ENCODE measurements at regions not wholly inside any gene's neighbourhood (a gene's known extent, or its start where the extent isn't known, plus 50 kb on each side); places are given as distances from the start of the nearest gene placed in this dataset.

DNA sequence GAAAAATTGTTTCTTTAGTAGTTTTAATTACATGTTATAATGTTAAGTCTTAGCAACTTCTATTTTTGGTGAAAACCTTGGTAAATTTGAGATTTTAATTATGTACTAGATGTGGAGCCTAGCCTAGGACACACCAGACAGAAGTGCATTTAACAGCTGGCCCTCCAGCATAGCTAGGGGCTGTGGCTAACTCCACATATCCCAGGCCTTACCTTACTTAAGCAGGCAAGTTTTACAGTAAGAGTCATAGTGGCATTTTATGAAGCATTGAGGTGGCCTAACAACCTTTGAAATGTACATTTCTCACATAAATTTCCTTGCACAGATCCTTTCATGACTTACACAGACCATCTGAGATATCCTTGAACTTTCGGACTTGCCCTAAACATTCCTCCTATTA lies 71.6 kb upstream of the C4orf54 start:
- in situ Hi-C loops (cut with HindIII; ENCODE audit: low sequenced_read_pairs): no loop called here
- no peak for DNase-seq (ENCODE audit: low read depth, low spot score)
- TF ChIP-seq, protein P1, sequence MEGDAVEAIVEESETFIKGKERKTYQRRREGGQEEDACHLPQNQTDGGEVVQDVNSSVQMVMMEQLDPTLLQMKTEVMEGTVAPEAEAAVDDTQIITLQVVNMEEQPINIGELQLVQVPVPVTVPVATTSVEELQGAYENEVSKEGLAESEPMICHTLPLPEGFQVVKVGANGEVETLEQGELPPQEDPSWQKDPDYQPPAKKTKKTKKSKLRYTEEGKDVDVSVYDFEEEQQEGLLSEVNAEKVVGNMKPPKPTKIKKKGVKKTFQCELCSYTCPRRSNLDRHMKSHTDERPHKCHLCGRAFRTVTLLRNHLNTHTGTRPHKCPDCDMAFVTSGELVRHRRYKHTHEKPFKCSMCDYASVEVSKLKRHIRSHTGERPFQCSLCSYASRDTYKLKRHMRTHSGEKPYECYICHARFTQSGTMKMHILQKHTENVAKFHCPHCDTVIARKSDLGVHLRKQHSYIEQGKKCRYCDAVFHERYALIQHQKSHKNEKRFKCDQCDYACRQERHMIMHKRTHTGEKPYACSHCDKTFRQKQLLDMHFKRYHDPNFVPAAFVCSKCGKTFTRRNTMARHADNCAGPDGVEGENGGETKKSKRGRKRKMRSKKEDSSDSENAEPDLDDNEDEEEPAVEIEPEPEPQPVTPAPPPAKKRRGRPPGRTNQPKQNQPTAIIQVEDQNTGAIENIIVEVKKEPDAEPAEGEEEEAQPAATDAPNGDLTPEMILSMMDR (IDR thresholded peaks at IDR 0.05; ENCODE audit: low read depth, low read length): no peak
- H3K4me3 ChIP-seq (ENCODE audit: low read depth, low read length): no peak overlapping the region

DNA sequence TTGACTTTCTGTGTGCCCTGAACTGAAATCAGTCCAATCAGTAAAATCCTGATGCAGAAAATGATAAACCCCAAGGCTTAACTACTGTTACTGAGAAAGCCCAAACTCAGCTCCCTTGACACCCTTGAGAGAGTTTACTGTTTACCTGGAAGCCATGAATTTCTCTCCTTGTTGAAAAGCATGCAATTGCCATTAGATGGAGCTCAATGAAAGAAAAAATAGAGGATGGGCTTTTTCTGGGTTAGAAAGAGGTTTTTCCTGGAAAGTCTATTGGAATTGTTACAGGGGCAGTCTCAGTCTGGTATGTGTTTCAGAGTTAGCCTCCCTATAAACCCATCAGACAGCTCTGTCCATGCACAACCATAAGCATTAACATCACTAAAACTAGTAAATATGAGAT lies 66.4 kb upstream of the C4orf54 start:
- TF ChIP-seq, protein P1 (IDR thresholded peaks at IDR 0.05; ENCODE audit: low read depth, low read length): no peak
- in situ Hi-C loops (cut with HindIII; ENCODE audit: low sequenced_read_pairs): no loop called here
- H3K4me3 ChIP-seq (ENCODE audit: low read depth, low read length): no peak overlapping the region
- DNase-seq (ENCODE audit: low read depth, low spot score): no peak

DNA sequence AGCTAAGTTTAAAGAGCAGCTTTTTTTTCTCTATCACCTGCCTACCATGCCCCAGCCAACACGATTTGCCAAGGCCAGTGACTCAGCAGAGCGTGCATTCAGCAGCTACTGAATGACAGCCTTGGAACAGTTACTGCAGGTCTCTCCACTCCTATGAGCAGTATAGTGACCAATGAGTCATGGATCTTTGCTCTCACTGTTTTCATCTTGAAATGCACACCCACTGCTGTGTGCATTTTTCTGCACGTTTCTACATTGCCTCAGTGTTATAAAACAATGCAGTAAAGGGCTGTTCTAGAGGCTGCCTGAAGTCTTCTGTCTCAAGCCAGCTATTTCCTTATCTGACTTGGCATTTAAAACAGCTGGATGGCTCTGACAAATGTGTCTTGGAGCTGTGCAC lies 66.0 kb upstream of the C4orf54 start:
- H3K4me3 ChIP-seq (ENCODE audit: low read depth, low read length): no peak overlapping the region
- peak; percentile 54 for DNase-seq (ENCODE audit: low read depth, low spot score)
- in situ Hi-C loops (cut with HindIII; ENCODE audit: low sequenced_read_pairs): no loop called here
- TF ChIP-seq, protein P1 (IDR thresholded peaks at IDR 0.05; ENCODE audit: low read depth, low read length): no peak

DNA sequence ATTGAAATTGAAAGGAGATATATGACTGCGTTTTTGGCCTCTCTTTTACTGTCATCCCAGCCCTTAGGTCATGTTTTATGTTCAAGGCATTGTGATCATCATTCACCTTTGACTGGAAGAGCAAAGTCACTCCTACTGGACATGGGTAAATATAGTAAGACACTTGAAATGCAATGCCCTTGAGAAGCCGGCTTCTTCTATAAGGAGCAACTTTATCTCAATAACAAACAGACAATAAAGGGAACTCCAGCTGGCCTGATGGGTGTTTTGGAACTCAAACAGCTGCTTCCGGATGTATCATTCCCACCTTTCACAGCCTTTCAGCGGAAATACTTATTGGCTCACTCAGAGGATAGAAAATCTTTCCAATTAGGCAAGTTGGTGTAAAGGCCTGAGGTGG lies 65.1 kb upstream of the C4orf54 start:
- DNase-seq (ENCODE audit: low read depth, low spot score): no peak
- TF ChIP-seq, protein P1 (IDR thresholded peaks at IDR 0.05; ENCODE audit: low read depth, low read length): no peak
- H3K4me3 ChIP-seq (ENCODE audit: low read depth, low read length): no peak overlapping the region
- in situ Hi-C loops (cut with HindIII; ENCODE audit: low sequenced_read_pairs): no loop called here

DNA sequence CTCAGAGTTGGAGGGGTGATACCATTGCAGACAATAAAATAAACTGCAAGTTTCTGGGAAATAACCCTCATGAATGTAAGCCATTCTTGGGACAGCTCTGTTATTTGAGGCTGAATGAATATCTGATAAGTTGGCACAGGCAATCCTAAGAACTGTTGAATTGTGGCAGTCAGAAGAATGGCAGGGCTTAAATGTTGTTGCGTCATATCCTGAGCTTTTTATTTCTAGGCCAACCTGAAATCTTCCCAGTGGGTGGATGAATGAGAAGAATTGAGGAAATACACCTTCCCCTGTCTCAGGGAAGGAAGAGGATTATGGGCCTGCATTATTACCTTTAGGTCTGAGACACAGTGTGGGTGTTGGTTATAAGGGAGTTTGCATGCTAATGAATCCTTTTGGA lies 64.4 kb upstream of the C4orf54 start:
- TF ChIP-seq, protein P1 (IDR thresholded peaks at IDR 0.05; ENCODE audit: low read depth, low read length): no peak
- no peak overlapping the region for H3K4me3 ChIP-seq (ENCODE audit: low read depth, low read length)
- DNase-seq (ENCODE audit: low read depth, low spot score): no peak
- in situ Hi-C loops (cut with HindIII; ENCODE audit: low sequenced_read_pairs): no loop called here

DNA sequence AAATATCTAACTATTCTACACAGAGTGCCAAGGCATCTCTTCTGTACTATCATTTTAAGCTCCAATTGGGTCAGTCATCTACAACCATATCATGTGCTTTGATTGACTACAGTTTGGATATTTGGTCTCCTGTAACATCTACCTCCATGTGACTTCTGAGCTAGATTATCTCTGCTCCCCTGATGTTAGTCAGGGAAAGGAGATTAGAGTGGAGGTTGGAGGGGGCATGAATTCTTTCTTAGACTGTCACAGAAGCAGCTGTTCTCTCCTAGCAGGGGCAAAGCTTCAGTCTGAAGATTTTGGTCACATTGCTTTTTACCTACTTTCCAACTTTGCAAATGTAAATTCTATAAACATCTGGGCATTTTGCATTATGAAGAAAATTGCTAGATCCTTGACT lies 62.6 kb upstream of the C4orf54 start:
- no peak overlapping the region for H3K4me3 ChIP-seq (ENCODE audit: low read depth, low read length)
- DNase-seq (ENCODE audit: low read depth, low spot score): no peak
- TF ChIP-seq, protein P1 (IDR thresholded peaks at IDR 0.05; ENCODE audit: low read depth, low read length): no peak
- in situ Hi-C loops (cut with HindIII; ENCODE audit: low sequenced_read_pairs): no loop called here

DNA sequence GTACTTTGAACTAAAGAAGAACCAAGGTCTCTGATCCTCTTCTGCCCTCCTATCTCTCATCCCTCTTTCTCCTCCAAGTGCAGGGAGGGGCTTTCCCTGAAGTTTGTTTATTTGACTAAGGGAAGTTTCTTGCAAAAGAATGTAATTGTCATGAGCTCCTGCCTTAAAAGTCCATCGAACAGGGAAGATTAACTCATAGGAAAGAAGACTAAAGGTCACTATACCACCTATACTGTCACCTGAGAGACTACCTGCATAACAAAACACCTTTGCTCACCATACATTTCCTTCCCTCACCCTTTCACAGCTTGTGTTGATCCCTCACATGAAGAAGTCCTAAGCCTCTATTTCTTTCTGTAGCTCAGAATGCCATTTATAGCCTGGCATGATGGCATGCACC lies 59.4 kb upstream of the C4orf54 start:
- DNase-seq (ENCODE audit: low read depth, low spot score): no peak
- in situ Hi-C loops (cut with HindIII; ENCODE audit: low sequenced_read_pairs): no loop called here
- no peak overlapping the region for H3K4me3 ChIP-seq (ENCODE audit: low read depth, low read length)
- TF ChIP-seq, protein P1 (IDR thresholded peaks at IDR 0.05; ENCODE audit: low read depth, low read length): no peak

All from astrocyte of the spinal cord (primary cell).